ENCODE measurements at regions not wholly inside any gene's neighbourhood (a gene's known extent, or its start where the extent isn't known, plus 50 kb on each side); places are given as distances from the start of the nearest gene placed in this dataset.
"Not testable (repeated sequence)": the region's sequence is repeated elsewhere in the genome, so short reads cannot be mapped to it uniquely, and the experiment has no call there.

DNA sequence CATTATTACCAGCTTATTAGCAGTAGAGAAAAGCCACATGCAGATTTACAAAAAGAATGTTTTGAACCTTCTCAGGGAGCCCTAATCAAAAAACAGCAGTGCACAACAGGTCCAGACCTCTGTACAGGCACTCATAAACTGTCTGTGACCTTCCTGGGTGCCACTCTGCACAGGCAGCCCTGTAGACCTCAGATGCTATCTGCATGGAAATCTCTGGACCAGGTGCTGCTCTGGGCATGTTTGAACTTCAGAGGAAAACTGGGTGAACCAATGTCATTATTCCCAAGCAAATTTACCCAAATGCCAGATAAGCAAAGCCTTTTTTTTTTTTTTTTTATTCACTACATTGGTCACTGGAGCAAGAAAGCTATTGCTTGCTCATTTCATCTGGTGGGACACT is 104.2 kb downstream of the NPY start:
- no peaks in the 10 kb centered on the region for H3K27me3 ChIP-seq
- no peaks in the 10 kb centered on the region for H3K9me3 ChIP-seq (replicated peaks in 1 of 3)
- H3K4me1 ChIP-seq (replicated peaks in 1 of 2) = no peaks in the 10 kb centered on the region
- no peaks in the 10 kb centered on the region for H3K36me3 ChIP-seq (replicated peaks in 1 of 2)
- DNase-seq = no peak
- intact Hi-C loops (cut with DNase I) = no loop called here
- no peak overlapping the region for H3K27ac ChIP-seq
- no peak for TF ChIP-seq POLR2A (IDR thresholded peaks at IDR 0.05)
- TF ChIP-seq, protein P1, sequence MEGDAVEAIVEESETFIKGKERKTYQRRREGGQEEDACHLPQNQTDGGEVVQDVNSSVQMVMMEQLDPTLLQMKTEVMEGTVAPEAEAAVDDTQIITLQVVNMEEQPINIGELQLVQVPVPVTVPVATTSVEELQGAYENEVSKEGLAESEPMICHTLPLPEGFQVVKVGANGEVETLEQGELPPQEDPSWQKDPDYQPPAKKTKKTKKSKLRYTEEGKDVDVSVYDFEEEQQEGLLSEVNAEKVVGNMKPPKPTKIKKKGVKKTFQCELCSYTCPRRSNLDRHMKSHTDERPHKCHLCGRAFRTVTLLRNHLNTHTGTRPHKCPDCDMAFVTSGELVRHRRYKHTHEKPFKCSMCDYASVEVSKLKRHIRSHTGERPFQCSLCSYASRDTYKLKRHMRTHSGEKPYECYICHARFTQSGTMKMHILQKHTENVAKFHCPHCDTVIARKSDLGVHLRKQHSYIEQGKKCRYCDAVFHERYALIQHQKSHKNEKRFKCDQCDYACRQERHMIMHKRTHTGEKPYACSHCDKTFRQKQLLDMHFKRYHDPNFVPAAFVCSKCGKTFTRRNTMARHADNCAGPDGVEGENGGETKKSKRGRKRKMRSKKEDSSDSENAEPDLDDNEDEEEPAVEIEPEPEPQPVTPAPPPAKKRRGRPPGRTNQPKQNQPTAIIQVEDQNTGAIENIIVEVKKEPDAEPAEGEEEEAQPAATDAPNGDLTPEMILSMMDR (IDR thresholded peaks at IDR 0.05) = no peak
- no peak overlapping the region for H3K4me3 ChIP-seq

GRCh38 chr7:24390376-24391157 is 106.6 kb downstream of the NPY start:
- WGBS, 4 donors = 68 to 86% (median 78%) methylated on average over 5 of the region's 5 CpGs

GRCh38 chr7:24392774-24393173 is 108.8 kb downstream of the NPY start:
- Histone ChIP-seq H3K27ac (no peak overlapping the region), H3K4me3 (no peak overlapping the region), H3K9me3 (replicated peaks in 1 of 3) (no peaks in the 10 kb centered on the region), H3K4me1 (replicated peaks in 1 of 2) (no peaks in the 10 kb centered on the region), H3K27me3 (no peaks in the 10 kb centered on the region), H3K36me3 (replicated peaks in 1 of 2) (no peaks in the 10 kb centered on the region)
- TF ChIP-seq POLR2A (IDR thresholded peaks at IDR 0.05) = no peak
- TF ChIP-seq, protein P1 (IDR thresholded peaks at IDR 0.05) = no peak
- intact Hi-C loops (cut with DNase I) = no loop called here
- no peak for DNase-seq
- WGBS, 4 donors = 37 to 56% (median 44%) methylated on average over 1 of the region's 1 CpG

More at GRCh38 chr7:24390376-24391157, 106.6 kb downstream of the NPY start:
- no peaks in the 10 kb centered on the region for H3K27me3 ChIP-seq
- no peak for DNase-seq
- H3K4me3 ChIP-seq = no peak overlapping the region
- H3K36me3 ChIP-seq (replicated peaks in 1 of 2) = no peaks in the 10 kb centered on the region
- H3K9me3 ChIP-seq (replicated peaks in 1 of 3) = no peaks in the 10 kb centered on the region
- no peak overlapping the region for H3K27ac ChIP-seq
- TF ChIP-seq POLR2A (IDR thresholded peaks at IDR 0.05) = no peak
- TF ChIP-seq, protein P1 (IDR thresholded peaks at IDR 0.05) = no peak
- intact Hi-C loops (cut with DNase I) = no loop called here
- H3K4me1 ChIP-seq (replicated peaks in 1 of 2) = no peaks in the 10 kb centered on the region

GRCh38 chr7:24395512-24395911 is 111.5 kb downstream of the NPY start:
- intact Hi-C loops (cut with DNase I) = no loop called here
- no peaks in the 10 kb centered on the region for H3K36me3 ChIP-seq (replicated peaks in 1 of 2)
- H3K9me3 ChIP-seq (replicated peaks in 1 of 3) = no peaks in the 10 kb centered on the region
- H3K4me1 ChIP-seq (replicated peaks in 1 of 2) = no peaks in the 10 kb centered on the region
- no peak overlapping the region for H3K27ac ChIP-seq
- no peak overlapping the region for H3K4me3 ChIP-seq
- no peaks in the 10 kb centered on the region for H3K27me3 ChIP-seq
- no peak for DNase-seq
- TF ChIP-seq POLR2A (IDR thresholded peaks at IDR 0.05) = no peak
- TF ChIP-seq, protein P1 (IDR thresholded peaks at IDR 0.05) = no peak
- WGBS, 4 donors = 77 to 82% (median 80%) methylated on average over 3 of the region's 3 CpGs

- not testable (repeated sequence) for DNase-seq, H3K27me3 ChIP-seq
- 59 to 73% (median 65%) methylated on average over 4 to 13 of the region's 13 CpGs for WGBS, 4 donors
Measured at GRCh38 chr7:24396387-24396786, 112.4 kb downstream of the NPY start.

More at GRCh38 chr7:24396387-24396786, 112.4 kb downstream of the NPY start:
- H3K27ac ChIP-seq; H3K4me3 ChIP-seq; H3K4me1 ChIP-seq (replicated peaks in 1 of 2); intact Hi-C loops (cut with DNase I); H3K9me3 ChIP-seq (replicated peaks in 1 of 3); H3K36me3 ChIP-seq (replicated peaks in 1 of 2): not testable (repeated sequence)
